ENCODE measurements at regions not wholly inside any gene's neighbourhood (a gene's known extent, or its start where the extent isn't known, plus 50 kb on each side); places are given as distances from the start of the nearest gene placed in this dataset.

DNA sequence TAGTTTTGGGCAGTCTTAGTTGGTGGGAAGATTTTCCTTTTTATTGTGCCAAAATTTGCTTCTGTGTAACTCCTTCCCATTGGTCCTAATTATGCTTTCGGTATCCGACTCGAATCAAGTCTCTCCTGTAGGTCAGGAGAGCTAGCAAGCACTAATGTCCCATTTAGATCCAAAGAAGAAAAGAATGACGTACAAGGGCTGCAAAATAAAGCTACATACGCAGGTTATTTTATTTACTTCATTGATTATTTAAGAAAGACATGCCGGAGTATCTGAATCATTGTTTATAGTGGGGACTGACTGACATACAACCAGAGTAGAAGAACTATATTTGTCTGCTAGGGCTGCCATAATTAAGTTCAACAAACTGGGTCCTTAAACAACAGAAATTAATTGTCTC is 648.5 kb downstream of the CPS1 start:
- CTCF ChIA-PET: no interaction called here
- ATAC-seq (ENCODE audit: poor library complexity) (no peak), DNase-seq (no peak)
- Mint-ChIP-seq H3K9me3 (peaks cover 4% of the 10 kb centered on the region), H3K4me1 (ENCODE audit: low read depth) (no peaks in the 10 kb centered on the region), H3K27me3 (no peaks in the 10 kb centered on the region), H3K36me3 (ENCODE audit: low read depth) (no peaks in the 10 kb centered on the region), H3K4me3 (no peak overlapping the region), H3K27ac (no peak overlapping the region)
- Histone ChIP-seq H3K27ac (ENCODE audit: low read depth in 1 of 2, low read length in 2 of 2) (no peak overlapping the region), H3K4me3 (ENCODE audit: low read length) (no peak overlapping the region), H3K36me3 (ENCODE audit: insufficient read depth, low read length) (no peaks in the 10 kb centered on the region), H3K27me3 (ENCODE audit: control insufficient read depth in 1 of 2, insufficient read depth in 2 of 2, low read length in 2 of 2) (no peaks in the 10 kb centered on the region), H3K4me1 (ENCODE audit: insufficient read depth, low read length) (no peaks in the 10 kb centered on the region), H3K9me3 (ENCODE audit: control insufficient read depth in 1 of 2, insufficient read depth in 1 of 2, low read length in 2 of 2) (peaks cover 0 to 4% of the 10 kb centered on the region in 2 experiments)
- intact Hi-C loops (cut with DNase I, micrococcal nuclease): no loop called here
- TF ChIP-seq CTCF (IDR thresholded peaks at IDR 0.05): no peak
- POLR2A ChIA-PET: no interaction called here

DNA sequence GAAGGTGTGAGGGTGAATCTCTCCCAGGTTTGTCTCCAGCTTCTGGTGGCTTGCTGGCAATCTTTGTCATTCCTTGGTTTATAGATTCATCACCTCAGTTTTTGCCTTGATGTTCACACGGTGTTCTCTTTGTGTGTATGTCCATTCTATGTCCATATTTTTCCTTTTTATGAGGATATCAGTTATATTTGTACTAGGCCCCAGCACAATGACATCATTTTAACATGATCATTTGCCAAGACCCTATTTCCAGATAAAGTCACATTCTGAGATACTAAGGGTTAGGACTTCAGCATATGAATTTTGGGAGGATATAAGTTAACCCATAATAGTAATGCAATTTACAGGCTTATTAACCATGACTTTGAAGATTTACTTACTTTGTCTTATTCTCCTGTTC is 649.0 kb downstream of the CPS1 start:
- ATAC-seq (ENCODE audit: poor library complexity) (no peak), DNase-seq (no peak)
- ChIA-PET CTCF (no interaction called here), POLR2A (no interaction called here)
- H3K4me1 ChIP-seq (ENCODE audit: insufficient read depth, low read length): no peaks in the 10 kb centered on the region
- no peak overlapping the region for H3K4me3 Mint-ChIP-seq
- H3K4me1 Mint-ChIP-seq (ENCODE audit: low read depth): no peaks in the 10 kb centered on the region
- H3K36me3 ChIP-seq (ENCODE audit: insufficient read depth, low read length): no peaks in the 10 kb centered on the region
- peaks cover 4% of the 10 kb centered on the region for H3K9me3 Mint-ChIP-seq
- no peaks in the 10 kb centered on the region for H3K27me3 ChIP-seq (ENCODE audit: control insufficient read depth in 1 of 2, insufficient read depth in 2 of 2, low read length in 2 of 2)
- no peak overlapping the region for H3K27ac Mint-ChIP-seq
- intact Hi-C loops (cut with DNase I, micrococcal nuclease): no loop called here
- H3K27me3 Mint-ChIP-seq: no peaks in the 10 kb centered on the region
- H3K4me3 ChIP-seq (ENCODE audit: low read length): no peak overlapping the region
- no peaks in the 10 kb centered on the region for H3K36me3 Mint-ChIP-seq (ENCODE audit: low read depth)
- H3K9me3 ChIP-seq (ENCODE audit: control insufficient read depth in 1 of 2, insufficient read depth in 1 of 2, low read length in 2 of 2): peaks cover 0 to 4% of the 10 kb centered on the region in 2 experiments
- no peak overlapping the region for H3K27ac ChIP-seq (ENCODE audit: low read depth in 1 of 2, low read length in 2 of 2)
- TF ChIP-seq CTCF (IDR thresholded peaks at IDR 0.05): no peak

DNA sequence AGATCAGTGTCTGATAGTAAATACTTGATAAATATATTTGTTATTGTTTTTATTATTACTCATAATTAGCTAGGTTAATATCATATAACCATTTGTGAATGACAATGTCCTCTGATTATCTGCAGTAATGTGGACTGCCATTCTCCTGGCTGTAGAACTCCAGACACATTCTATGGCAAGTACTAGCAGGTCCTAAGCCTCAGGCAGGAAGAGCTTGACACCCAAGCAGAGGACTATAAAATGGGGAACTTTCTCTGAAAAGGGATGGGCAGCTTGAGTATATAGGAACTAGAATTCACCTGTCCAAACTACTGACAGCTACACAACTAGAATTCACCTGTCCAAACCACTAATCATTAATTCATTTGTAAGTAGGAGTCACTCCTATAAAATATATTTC is 649.4 kb downstream of the CPS1 start:
- Histone ChIP-seq H3K36me3 (ENCODE audit: insufficient read depth, low read length) (no peaks in the 10 kb centered on the region), H3K4me3 (ENCODE audit: low read length) (no peak overlapping the region), H3K27ac (ENCODE audit: low read depth in 1 of 2, low read length in 2 of 2) (no peak overlapping the region), H3K9me3 (ENCODE audit: control insufficient read depth in 1 of 2, insufficient read depth in 1 of 2, low read length in 2 of 2) (peaks cover 0 to 4% of the 10 kb centered on the region in 2 experiments), H3K27me3 (ENCODE audit: control insufficient read depth in 1 of 2, insufficient read depth in 2 of 2, low read length in 2 of 2) (no peaks in the 10 kb centered on the region), H3K4me1 (ENCODE audit: insufficient read depth, low read length) (no peaks in the 10 kb centered on the region)
- intact Hi-C loops (cut with DNase I, micrococcal nuclease): no loop called here
- peaks cover 4% of the 10 kb centered on the region for H3K9me3 Mint-ChIP-seq
- no peak overlapping the region for H3K4me3 Mint-ChIP-seq
- H3K36me3 Mint-ChIP-seq (ENCODE audit: low read depth): no peaks in the 10 kb centered on the region
- H3K27me3 Mint-ChIP-seq: no peaks in the 10 kb centered on the region
- POLR2A ChIA-PET: no interaction called here
- ATAC-seq (ENCODE audit: poor library complexity) (no peak), DNase-seq (no peak)
- H3K27ac Mint-ChIP-seq: no peak overlapping the region
- CTCF ChIA-PET: no interaction called here
- H3K4me1 Mint-ChIP-seq (ENCODE audit: low read depth): no peaks in the 10 kb centered on the region
- no peak for TF ChIP-seq CTCF (IDR thresholded peaks at IDR 0.05)

All from CD4-positive, alpha-beta T cell (primary cell).